GM12891 (cell line): ENCODE measurements at regions not wholly inside any gene's neighbourhood (a gene's known extent, or its start where the extent isn't known, plus 50 kb on each side); places are given as distances from the start of the nearest gene placed in this dataset.

Source experiments
- PAX5 ChIP-seq: IDR thresholded peaks from 2 replicates; pipeline ENCODE4 v1.6.1; 2011; ENCODE audit warnings: low read length, moderate library complexity, mild to moderate bottlenecking; ENCODE audit not compliant: insufficient read depth, severe bottlenecking
- POLR2A ChIP-seq: IDR thresholded peaks from 2 replicates; pipeline ENCODE4 v1.6.1; 2011; ENCODE audit warnings: low read depth, low read length, control low read depth
- POLR2AphosphoS5 ChIP-seq: IDR thresholded peaks from 2 replicates; pipeline ENCODE4 v1.6.1; 2011; ENCODE audit warnings: low read depth, low read length, control low read depth
- POU2F2 ChIP-seq: IDR thresholded peaks from 2 replicates; pipeline ENCODE4 v1.6.1; 2011; ENCODE audit warnings: low read depth, mild to moderate bottlenecking, control low read depth, low read length, moderate library complexity
- SPI1 ChIP-seq: IDR thresholded peaks from 2 replicates; pipeline ENCODE4 v1.6.1; 2011; ENCODE audit warnings: low read depth, low read length, control low read depth
- TAF1 ChIP-seq: IDR thresholded peaks from 2 replicates; pipeline ENCODE4 v1.6.1; 2011; ENCODE audit warnings: low read depth, low read length, control low read depth

DNA sequence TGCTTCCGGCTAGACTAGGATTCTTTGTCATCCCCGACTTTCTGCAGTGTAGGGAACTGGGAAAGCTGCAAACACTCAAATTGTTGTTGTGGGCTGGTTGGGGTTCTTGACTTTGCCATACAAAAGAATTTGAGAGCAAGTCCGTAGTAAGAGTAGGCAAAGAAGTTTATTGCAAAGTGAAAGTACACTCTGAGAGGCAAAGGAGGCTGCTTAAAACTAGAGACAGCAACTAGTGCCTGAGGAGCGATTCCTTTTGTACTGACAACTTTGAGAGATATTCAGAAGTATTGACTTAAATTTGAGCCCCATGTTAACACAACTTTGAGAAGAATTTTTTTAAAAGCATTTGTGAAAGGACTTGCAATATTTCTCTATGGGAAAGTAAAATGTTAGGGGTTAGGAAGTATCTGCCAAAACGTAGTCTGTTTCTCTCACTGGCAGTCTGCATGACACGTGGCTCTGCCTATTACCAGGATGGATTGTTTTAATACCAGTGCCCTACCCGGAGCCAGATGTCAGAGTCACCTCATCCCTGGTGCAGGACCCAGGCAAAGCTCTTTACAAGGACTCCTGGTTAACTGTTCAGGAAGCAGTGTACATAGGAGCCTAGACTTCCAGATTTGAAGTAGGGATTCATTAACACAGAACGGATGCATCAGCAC is 85.0 kb upstream of the CLPB start:
- no peak for TF ChIP-seq POLR2A
- no peak for TF ChIP-seq POLR2AphosphoS5
- TF ChIP-seq TAF1 = no peak
- no peak for TF ChIP-seq SPI1
- no peak for TF ChIP-seq PAX5
- no peak for TF ChIP-seq POU2F2
